GM19328 (cell line): ENCODE measurements at regions not wholly inside any gene's neighbourhood (a gene's known extent, or its start where the extent isn't known, plus 50 kb on each side); places are given as distances from the start of the nearest gene placed in this dataset.

ENCODE experiments used
- ATAC-seq: cut with Tn5 transposase; IDR thresholded peaks from one replicate; pipeline ENCODE4 v1.9.1; 2021; ENCODE audit warnings: mild to moderate bottlenecking, moderate library complexity; ENCODE audit not compliant: unreplicated experiment

DNA sequence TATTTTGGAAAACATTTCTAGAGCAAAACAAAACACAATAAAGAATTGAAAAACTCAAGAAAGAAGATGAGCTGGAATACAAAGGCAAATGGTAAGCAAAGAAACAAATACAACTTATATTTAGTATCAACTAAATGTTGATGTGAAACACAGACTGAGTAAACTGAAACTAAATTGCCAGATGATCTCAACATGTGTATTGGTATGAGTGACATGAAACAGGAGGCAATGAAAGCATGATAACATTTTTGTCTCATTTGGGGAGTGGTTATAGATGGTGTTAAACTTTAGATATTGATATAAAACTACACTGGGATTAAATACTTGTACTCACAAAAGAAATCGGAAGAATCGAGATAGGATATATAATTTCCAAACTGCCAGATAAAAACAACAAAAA, 805.6 kb upstream of the CXADR start:
- ATAC-seq: no peak

DNA sequence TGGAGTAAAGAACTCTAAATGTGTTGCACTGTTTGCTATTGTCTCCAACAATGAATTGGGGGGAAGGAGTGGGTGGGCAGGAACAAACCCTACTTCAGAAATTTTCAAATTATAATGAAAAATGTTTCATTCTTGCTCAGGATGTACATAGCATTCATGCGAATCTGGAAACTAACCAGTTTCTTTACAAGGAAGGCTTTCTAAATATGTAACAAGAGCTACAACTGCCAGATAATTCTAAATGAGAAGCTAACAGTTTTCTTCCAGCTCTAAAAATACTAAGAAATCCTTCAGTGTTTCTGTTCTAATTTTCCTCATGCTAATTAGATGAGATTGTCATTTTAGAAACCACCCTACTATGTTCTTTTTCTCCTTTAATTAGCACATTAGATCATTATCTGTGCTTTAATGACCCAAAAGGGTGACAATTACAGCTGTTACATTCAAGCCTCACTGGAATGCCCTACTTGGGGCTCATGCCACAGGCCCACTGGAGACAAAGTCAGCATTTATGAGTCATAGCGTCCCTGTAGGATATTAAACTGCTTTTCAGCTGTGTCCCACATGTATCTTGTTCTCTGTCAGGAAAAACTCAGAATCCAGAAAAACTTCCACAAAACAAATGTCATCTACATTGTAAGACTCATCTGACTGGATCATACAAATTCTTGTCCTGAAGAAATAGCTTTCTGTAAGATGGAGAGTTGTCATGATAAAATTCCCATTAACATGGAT, 804.6 kb upstream of the CXADR start:
- no peak for ATAC-seq

DNA sequence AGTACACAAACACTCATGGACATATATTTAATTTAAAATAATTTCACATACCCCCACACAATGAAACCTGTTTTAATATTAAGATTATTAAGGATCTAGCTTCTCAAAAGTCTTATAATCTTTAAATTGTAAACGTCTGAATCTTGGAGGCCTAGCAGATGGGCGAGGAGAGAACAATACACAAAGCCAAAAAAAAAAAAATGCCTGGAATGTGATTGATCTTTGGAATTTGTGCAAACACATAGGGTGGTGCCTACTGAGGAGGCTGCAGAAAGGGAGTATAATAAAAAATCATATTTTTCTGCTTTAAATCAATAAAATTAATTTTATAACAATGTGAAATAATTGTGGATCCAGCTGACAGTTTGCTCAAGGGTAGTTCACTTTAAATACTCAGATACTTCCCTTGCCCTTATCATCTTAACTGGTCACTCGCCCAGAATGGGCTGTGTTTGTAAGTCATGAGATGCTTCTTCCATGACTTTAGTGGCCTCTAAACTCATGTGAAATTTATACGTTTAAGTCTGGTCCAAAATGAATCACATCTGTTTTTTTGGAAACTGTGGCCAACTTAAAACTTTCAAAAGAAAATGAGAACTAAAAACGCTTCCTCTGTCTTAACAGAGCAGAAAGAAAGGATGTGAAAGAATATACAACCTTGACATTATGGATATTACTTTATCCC, 802.8 kb upstream of the CXADR start:
- ATAC-seq: no peak

DNA sequence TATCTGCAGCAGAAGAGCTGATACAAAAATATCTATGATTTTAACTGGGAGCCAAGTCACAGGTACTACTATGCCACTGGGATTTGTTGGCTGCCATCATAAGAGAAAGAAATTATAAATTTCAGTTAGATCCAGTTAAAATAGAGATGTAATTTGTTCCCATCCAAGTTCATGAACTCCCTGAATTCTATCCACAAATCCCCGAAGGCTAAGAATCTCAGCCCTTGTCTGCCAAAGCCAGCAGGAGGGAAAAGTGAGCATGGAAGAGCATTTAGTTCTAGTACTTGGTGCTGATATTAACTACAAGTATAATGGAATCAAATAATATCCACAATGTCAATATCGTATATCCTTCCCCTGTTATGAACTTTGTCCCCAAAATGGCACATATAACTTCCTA, 801.1 kb upstream of the CXADR start:
- no peak for ATAC-seq

DNA sequence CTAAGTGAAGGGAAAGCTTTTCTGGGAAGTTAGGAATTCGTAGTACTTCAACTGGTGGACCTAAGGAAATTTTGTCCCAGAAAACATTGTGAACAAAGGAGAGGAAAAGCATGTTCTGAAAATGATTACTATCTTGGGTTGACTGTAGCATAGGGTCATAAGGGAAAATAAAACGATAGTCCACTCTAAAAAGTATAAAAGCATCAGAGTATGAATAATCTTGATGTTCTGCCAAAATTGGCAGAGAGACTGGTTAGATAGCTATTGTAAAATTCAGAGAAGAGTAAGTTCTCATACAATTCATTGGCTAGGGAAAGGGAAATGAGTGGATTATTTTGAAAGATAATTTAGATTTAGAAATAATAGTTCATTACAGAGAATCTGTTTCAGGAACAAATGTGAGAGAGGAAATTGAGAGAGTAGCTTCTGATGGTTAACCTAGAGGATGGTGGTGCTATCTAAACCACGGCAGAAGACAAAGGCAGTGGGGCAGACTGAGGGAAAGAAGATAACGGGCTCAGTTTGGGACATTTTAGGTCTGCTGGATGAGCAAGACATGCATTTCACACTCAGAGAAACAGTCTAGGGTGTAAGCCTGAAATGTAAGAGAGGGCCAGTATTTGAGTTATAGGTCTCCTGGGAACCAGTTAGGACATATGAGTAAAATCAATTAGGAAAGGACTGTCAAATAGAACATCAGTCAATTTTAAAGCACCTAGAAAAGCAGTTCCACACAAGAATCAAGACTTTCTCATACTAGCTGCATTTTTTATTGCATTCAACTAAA, 799.3 kb upstream of the CXADR start:
- no peak for ATAC-seq

DNA sequence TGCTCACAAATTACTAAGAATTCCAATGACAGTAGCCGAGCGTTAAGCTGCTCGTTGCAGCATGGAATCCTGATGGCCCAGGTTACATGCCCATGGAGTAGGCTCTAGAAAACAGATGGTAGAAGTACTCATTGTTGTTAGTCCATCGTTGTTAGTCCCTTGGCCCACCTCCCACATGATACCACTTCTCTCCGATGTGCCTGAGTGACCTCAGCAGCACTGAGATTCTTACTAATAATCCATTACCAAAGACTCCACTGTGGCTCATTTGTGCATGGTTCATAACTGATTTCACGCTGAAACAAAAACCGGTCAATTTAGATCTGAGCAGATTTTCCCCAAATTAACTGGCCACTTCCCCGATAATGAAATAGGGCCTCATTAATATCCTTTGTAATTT, 772.3 kb upstream of the CXADR start:
- ATAC-seq: no peak

DNA sequence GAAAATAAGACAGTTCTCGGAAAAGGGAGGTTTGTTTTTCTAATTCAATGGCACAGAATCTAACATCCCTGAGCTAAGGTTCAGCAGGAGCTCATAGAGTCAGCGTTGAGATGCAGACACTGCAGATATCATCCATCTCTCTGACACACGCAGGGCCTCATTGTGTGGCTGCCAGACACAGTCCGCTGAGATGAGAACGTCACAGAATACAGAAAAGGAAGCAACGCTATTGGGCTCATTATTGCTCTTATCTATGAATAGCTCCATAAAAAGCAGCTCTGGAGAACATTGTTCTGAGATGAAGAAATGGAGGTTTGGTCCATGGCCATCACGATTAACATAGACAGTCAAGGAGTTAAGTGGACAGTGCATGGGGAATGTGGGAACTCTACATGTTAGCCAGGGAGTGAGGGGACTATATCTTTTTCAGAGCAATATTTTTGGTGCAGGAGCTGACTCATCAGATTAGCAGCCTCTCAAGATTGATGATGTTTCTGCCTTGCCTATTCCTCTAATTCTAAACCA, 771.6 kb upstream of the CXADR start:
- no peak for ATAC-seq

DNA sequence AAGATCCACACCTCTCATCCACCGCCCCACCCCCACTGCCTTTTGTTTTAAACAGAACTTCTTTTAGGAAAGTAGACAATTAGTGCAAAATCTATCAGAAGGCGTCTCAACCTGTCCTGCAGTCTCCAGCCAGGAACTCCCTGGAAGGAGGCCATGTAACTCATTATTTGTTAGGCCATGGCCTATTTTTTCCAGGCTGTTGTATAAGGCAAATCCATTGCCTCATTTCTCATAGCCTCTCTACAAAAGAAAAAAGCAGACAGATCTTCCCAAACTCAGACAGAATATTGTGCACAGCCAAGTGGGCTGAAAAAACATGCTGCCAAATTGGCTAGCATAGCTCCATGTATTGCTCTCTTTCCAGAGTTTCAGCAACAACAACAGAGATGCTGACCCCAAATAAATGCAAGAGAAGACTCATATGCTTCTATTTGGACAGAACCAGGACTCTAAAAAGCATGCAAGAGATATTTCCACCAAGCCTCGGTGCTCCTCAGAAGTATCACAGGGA, 770.7 kb upstream of the CXADR start:
- ATAC-seq: no peak

DNA sequence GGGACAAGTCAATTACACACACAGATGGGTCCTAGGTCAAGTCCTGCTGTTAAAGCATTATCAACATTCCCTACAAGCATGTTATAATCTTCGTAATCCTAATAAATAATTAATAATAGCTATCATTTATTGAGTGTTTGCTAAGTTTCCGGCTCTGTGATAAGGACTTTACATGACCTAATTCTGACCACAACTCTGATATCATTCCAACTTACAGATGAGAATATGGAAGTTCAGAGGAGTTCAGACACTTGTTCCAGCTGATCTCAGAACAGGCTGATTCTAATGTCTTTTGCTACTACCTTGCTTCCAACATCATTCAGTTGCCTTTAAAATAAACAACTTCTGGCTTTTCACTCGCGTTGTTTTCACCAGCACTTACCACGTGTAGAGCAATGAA, 770.1 kb upstream of the CXADR start:
- ATAC-seq: no peak

DNA sequence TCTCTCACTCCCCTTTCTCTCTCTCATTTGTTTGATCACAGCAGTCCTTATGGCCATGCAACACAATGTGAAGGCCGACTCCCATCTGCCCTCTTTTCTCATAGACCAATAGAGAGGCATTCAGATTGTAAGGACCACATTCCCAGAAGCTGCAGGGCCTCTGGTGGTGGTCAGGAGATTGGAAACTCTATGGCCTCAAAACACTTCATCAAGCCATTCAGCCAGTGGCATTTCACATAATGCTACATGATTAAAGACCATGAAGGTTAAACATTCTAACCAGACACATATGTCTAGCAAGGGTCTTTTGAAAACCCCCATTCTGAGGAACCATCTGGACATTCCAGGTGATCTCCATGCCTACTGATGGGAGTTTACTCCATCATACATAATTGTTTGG, 769.5 kb upstream of the CXADR start:
- ATAC-seq: no peak

DNA sequence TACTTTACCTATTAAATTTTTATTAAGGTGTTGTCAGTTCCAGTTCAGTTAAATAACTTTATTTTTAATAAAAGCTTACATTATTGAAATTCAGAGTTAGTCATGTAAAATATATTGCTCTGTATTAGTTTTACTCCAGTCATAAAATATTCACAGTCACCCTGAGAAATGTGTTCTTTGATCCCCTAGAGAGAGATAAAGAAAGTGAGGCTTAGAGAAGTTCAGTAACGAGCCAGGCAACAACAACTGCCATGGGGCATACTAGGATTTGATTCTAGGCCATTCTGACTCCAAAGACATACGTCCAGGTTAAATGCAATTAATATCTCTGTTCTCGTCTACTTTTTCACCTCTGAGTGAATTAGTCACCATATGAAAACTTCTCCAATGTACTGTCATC, 761.9 kb upstream of the CXADR start:
- no peak for ATAC-seq

DNA sequence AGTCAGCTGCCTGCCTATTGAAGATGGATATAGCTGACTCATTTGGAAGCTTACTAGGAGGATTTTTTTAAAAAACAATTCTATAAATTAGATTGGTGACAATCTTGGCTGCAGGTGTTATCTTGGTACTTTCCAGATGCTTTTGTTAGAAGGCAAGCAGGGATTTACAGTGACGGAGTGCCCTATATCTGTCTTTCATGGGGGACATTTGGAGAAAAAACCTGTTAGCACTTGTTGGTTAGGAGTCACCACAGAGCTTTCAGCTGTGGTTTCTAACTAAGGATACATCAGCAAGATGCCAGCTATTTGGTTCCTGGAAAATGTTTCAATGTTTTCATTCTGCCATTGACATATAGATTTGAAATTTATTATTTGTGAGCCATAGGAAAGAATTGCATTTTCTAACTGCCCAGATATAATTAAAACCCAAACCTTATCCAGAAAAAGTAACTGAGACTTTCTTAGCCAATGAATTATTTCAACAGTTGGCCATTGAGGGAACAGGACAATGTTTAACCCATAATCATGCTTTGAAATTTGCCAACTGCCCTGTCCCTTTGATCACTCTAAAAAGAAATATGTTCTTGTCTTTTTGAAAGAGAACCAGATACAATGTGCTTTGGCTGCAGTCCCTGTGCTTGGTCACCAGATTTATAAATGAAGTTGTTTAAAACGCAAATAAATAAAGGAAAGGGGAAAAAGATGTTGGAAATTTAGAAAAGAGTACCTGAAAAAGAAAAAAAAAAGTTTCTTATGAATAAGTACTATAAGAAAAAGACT, 761.0 kb upstream of the CXADR start:
- no peak for ATAC-seq

DNA sequence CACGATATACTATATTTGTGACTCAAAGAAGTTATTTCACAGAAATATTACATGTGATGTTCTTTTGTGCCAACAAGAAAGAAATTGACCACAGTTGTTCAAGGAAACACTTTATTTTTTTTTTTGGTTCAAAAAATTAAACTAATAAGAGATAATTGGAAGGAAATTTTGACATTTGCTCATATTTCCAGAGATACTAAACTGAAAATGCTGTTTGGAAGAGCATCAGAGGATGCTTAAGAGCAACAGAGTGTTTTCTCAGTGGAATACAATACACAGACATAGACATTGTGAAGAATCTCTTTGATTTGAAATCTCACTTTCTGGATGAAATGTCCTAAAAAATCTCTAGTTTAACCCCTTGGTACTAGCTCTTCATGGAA, 760.4 kb upstream of the CXADR start:
- no peak for ATAC-seq

DNA sequence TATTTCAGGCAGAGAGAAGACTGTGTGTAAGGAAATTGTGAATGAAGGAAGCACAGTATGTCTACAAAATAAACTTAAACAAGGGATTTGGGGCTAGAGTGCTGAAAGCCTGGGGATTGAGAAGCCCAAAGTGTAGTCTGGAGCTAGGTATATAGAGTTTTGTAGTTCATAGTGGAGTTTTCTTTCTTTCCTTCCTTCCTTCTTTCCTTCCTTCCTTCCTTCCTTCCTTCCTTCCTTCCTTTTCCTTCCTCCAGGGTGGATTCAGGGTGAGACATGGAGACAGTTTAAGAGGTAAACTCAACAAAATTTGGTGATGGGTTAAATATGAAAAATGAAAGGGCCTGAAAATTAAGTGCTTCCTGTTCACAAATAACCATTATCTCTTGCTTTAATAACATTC, 757.8 kb upstream of the CXADR start:
- ATAC-seq: no peak

DNA sequence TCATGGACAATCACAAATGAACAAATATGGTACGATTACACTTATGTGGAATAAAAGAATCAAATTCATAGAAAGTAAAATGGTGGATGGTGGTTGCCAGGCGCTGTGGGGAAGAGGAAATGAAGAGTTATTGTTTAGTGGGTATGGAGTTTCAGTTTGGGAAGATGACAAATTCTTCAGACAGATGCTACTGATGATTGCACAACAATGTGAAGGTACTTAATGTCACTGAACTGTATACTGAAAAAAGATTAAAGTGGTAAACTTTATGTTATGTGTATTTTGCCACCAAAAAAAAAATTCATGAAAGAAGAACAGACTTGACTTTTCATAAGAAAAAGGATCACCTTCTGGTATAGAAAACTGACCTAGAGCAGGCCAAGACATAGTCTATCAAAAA, 745.6 kb upstream of the CXADR start:
- no peak for ATAC-seq

DNA sequence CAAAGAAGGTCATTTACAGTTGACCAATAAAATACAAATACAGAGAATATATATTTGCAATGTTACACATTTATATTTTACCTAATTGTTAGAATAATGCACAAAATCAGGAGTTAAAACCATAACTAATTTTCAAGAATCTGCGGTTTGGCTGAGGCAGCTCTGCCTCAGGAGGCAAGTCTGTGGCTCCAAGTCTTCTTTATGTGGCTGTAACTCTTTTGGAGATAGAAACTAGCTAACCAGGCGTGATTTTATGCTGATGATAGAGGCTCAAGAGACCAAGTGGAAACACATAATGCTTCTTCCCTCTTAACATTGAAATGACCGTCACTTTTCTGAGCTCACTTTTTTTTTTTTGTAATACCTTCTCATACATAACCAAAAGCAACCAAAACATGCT, 744.7 kb upstream of the CXADR start:
- no peak for ATAC-seq

DNA sequence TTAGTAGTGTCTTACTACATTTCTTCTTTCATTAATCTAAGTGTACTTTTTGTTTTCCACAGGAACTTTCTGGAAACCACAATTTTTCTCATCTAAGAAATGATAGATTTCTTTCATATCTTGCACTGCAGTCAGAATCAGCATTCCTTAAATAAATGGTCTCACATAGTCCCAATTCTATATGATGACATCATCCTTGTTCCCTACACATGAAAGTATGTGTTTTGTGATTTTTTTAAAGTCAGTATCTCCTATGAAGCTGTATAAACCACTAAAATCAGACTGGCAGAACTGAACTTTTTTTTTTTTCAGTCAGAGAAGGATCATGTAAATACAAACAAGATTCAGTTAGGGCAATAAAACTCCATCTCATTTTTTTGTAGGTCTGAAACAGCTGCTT, 742.6 kb upstream of the CXADR start:
- ATAC-seq: no peak

DNA sequence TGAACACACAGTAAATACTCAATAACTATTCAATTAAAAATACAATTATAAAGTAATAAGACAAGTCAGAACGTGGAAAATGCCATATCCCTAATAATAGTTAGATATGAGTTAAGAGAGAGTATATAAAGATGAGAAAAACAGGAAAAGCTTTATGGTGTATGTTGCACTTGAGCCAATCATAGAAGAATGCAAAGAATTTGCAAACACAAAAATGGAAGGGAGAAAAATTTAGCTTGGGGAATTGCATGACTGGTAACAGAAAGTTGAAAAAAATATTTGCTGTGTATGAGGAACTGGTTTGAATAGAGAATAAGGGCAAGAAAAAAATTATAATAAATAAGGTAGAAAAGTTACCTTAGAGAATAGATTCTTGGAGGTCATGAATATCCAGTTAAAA, 739.6 kb upstream of the CXADR start:
- ATAC-seq: no peak

DNA sequence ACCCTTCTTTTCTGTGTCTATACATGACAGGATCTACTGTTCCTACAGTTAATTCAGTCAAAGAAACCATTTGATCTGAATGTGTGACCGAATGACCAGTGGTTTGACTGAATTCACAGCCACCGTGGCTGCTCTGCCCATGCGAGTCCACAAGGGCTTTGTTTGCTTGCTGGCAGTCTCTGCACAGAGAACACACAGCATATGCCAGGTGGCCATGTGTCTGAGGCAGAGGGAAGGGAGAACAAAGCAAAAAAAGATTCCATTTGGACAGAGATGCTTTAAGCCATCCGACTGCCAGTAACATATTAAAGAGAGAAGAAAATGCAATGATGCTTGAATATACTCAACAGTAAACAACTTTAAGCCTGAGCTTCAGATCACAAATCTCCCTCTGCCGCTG, 737.8 kb upstream of the CXADR start:
- no peak for ATAC-seq

DNA sequence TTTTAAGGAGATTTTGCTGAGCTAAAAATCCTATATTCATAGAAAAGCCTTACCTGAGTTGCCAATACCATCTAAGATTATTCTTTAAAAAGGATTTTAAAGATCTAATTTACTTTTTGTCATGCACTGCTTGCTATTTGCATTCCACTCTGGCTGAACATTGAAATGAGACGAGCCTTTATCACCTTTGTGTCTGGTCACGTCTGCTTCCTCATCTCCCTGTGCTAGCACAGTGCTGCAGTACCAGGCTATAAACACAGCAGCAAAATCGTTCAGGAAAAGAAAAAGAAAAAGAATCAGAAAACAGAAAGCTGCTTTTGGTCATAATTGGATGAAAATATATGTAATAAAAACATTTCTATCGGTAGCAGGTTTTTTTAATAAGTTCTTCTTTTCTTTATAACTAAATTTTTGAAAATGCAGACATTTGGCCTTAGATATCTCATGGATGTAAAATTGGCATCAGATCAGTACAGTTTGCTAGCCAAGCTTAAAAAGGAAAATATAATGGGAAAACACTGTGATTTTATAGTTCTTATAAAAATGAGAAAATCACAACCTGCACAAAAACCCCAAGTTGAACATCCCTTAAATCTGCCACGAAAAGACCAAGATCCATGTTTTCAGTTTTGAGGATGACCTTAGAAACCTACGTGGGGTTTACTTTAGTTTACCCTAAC, 735.7 kb upstream of the CXADR start:
- no peak for ATAC-seq
